ENCODE measurements at regions not wholly inside any gene's neighbourhood (a gene's known extent, or its start where the extent isn't known, plus 50 kb on each side); places are given as distances from the start of the nearest gene placed in this dataset.
"Not testable (repeated sequence)": the region's sequence is repeated elsewhere in the genome, so short reads cannot be mapped to it uniquely, and the experiment has no call there.

- H3K27me3 ChIP-seq (ENCODE audit: control insufficient read depth, extremely low read depth, insufficient read depth, low read length) = no peaks in the 10 kb centered on the region
- no peaks in the 10 kb centered on the region for H3K79me2 ChIP-seq (ENCODE audit: control insufficient read depth, insufficient read depth, low read length)
- no peaks in the 10 kb centered on the region for H3K9me1 ChIP-seq (ENCODE audit: control insufficient read depth, extremely low read depth, insufficient read depth, low read length)
- no peak overlapping the region for H2AFZ ChIP-seq (ENCODE audit: control insufficient read depth, low read length)
- no peak overlapping the region for H3K9ac ChIP-seq (ENCODE audit: control insufficient read depth, extremely low read depth, insufficient read depth, low read length)
- H3K36me3 ChIP-seq (ENCODE audit: control insufficient read depth in 2 of 2, extremely low read depth in 1 of 2, insufficient read depth in 2 of 2, low read length in 2 of 2) = no peaks in the 10 kb centered on the region
- no peak for TF ChIP-seq EZH2 (IDR thresholded peaks at IDR 0.05; ENCODE audit: low read length)
- TF ChIP-seq CTCF (optimal IDR thresholded peaks at IDR 0.05 in 1 of 3, IDR thresholded peaks at IDR 0.05 in 1 of 3, conservative IDR thresholded peaks at IDR 0.05 in 1 of 3; ENCODE audit: extremely low read depth in 1 of 3, insufficient read depth in 2 of 3, low read length in 3 of 3) = no peak
- dilution Hi-C loops (cut with MboI; ENCODE audit: extremely low pct_ligation_motif_present, low sequenced_read_pairs) = no loop called here
- no peak overlapping the region for H3K4me3 ChIP-seq (ENCODE audit: control insufficient read depth in 2 of 3, extremely low read depth in 1 of 3, insufficient read depth in 2 of 3, low read depth in 1 of 3, low read length in 3 of 3)
- no peak for DNase-seq (ENCODE audit: low read depth, low spot score)
- H3K4me1 ChIP-seq (ENCODE audit: control insufficient read depth, extremely low read depth, insufficient read depth, low read length) = no peaks in the 10 kb centered on the region
- H4K20me1 ChIP-seq (ENCODE audit: control insufficient read depth, extremely low read depth, insufficient read depth, low read length) = no peaks in the 10 kb centered on the region
- H3K9me3 ChIP-seq (ENCODE audit: control insufficient read depth, low read depth, low read length) = no peaks in the 10 kb centered on the region
- H3K4me2 ChIP-seq (ENCODE audit: control insufficient read depth, extremely low read depth, insufficient read depth, low read depth, low read length) = no peak overlapping the region
- no peak for FAIRE-seq
- H3K27ac ChIP-seq (ENCODE audit: control insufficient read depth, insufficient read depth, low read length) = no peak overlapping the region
Observed at GRCh38 chr2:189318761-189319160, 122.5 kb upstream of the WDR75 start.

- H4K20me1 ChIP-seq (ENCODE audit: control insufficient read depth, extremely low read depth, insufficient read depth, low read length); H3K4me2 ChIP-seq (ENCODE audit: control insufficient read depth, extremely low read depth, insufficient read depth, low read depth, low read length); DNase-seq (ENCODE audit: low read depth, low spot score); H3K4me1 ChIP-seq (ENCODE audit: control insufficient read depth, extremely low read depth, insufficient read depth, low read length); H3K36me3 ChIP-seq (ENCODE audit: control insufficient read depth in 2 of 2, extremely low read depth in 1 of 2, insufficient read depth in 2 of 2, low read length in 2 of 2); H3K9me1 ChIP-seq (ENCODE audit: control insufficient read depth, extremely low read depth, insufficient read depth, low read length); H3K27me3 ChIP-seq (ENCODE audit: control insufficient read depth, extremely low read depth, insufficient read depth, low read length); H3K9me3 ChIP-seq (ENCODE audit: control insufficient read depth, low read depth, low read length); H3K27ac ChIP-seq (ENCODE audit: control insufficient read depth, insufficient read depth, low read length); H3K79me2 ChIP-seq (ENCODE audit: control insufficient read depth, insufficient read depth, low read length); H3K4me3 ChIP-seq (ENCODE audit: control insufficient read depth in 2 of 3, extremely low read depth in 1 of 3, insufficient read depth in 2 of 3, low read depth in 1 of 3, low read length in 3 of 3); dilution Hi-C loops (cut with MboI; ENCODE audit: extremely low pct_ligation_motif_present, low sequenced_read_pairs); H2AFZ ChIP-seq (ENCODE audit: control insufficient read depth, low read length); FAIRE-seq; H3K9ac ChIP-seq (ENCODE audit: control insufficient read depth, extremely low read depth, insufficient read depth, low read length): not testable (repeated sequence)
Observed at GRCh38 chr2:189319424-189319823, 121.8 kb upstream of the WDR75 start.

All from keratinocyte (primary cell).